WTC11 (cell line): ENCODE measurements at regions not wholly inside any gene's neighbourhood (a gene's known extent, or its start where the extent isn't known, plus 50 kb on each side); places are given as distances from the start of the nearest gene placed in this dataset.

Experiments used
- ATAC-seq: fragments of 200-7000 bp; cut with Tn5 transposase; 2 replicates; pipeline ENCODE4 v1.10.0; 2021; ENCODE audit warnings: mild to moderate bottlenecking, moderate library complexity
- CTCF ChIA-PET: fragments of 300-600 bp; sonication (Branson Sonifier 250); formaldehyde crosslinking; loops from one replicate; lab custom pipeline; 2021; ENCODE audit warnings: antibody characterized with exemption; lab: Charles Lee
- POLR2A ChIA-PET: fragments of 350-600 bp; sonication (Branson Sonifier 250); formaldehyde crosslinking; loops from one replicate; lab custom pipeline; 2021; ENCODE audit warnings: antibody characterized with exemption; lab: Charles Lee
- DNase-seq: peaks from one replicate; pipeline ENCODE4 v3.0.0; 2021; ENCODE audit warnings: low spot score
- H3K27ac Mint-ChIP-seq: 2 replicates; pipeline ENCODE4 v1.8.0; 2021; ENCODE audit warnings: mixed read lengths
- H3K27me3 Mint-ChIP-seq: 2 replicates; pipeline ENCODE4 v1.8.0; 2021; ENCODE audit warnings: low read depth, mild to moderate bottlenecking, moderate library complexity, mixed read lengths
- H3K36me3 Mint-ChIP-seq: 2 replicates; pipeline ENCODE4 v1.8.0; 2021; ENCODE audit warnings: mixed read lengths
- H3K4me1 Mint-ChIP-seq: 2 replicates; pipeline ENCODE4 v1.8.0; 2022; ENCODE audit warnings: mixed read lengths
- H3K4me3 Mint-ChIP-seq: 2 replicates; pipeline ENCODE4 v1.8.0; 2021; ENCODE audit warnings: mild to moderate bottlenecking, moderate library complexity, mixed read lengths
- H3K9me3 Mint-ChIP-seq: 2 replicates; pipeline ENCODE4 v1.8.0; 2021; ENCODE audit warnings: mixed read lengths
- AFF4 ChIP-seq: sonication (generic); formaldehyde crosslinking; IDR thresholded peaks from 2 replicates; pipeline ENCODE4 v1.8.1; 2023; ENCODE audit warnings: mild to moderate bottlenecking, missing genetic modification reagents, borderline replicate concordance
- ATF6 ChIP-seq: sonication (generic); formaldehyde crosslinking; IDR thresholded peaks from 2 replicates; pipeline ENCODE4 v1.8.1; 2023; ENCODE audit warnings: mild to moderate bottlenecking, missing genetic modification reagents
- FOXK1 ChIP-seq: sonication (generic); formaldehyde crosslinking; IDR thresholded peaks from 2 replicates; pipeline ENCODE4 v1.8.0; 2022; ENCODE audit warnings: mild to moderate bottlenecking, moderate library complexity, missing genetic modification reagents
- GTF2I ChIP-seq: fragments of 250-450 bp; sonication (Bioruptor Pico); conservative IDR thresholded peaks from 2 replicates; pipeline ENCODE4 v1.4.0; 2021; ENCODE audit warnings: mild to moderate bottlenecking
- SMAD3 ChIP-seq: sonication (generic); formaldehyde crosslinking; IDR thresholded peaks from 2 replicates; pipeline ENCODE4 v1.8.0; 2022; ENCODE audit warnings: missing genetic modification reagents, mild to moderate bottlenecking, borderline replicate concordance
- STAT6 ChIP-seq: sonication (generic); formaldehyde crosslinking; conservative IDR thresholded peaks from 2 replicates; pipeline ENCODE4 v1.8.1; 2023; ENCODE audit warnings: mild to moderate bottlenecking, low read depth, missing genetic modification reagents, moderate library complexity
- TEAD1 ChIP-seq: sonication (generic); formaldehyde crosslinking; IDR thresholded peaks from 2 replicates; pipeline ENCODE4 v1.8.0; 2022; ENCODE audit warnings: mild to moderate bottlenecking, missing genetic modification reagents
- USF1 ChIP-seq: sonication (generic); formaldehyde crosslinking; IDR thresholded peaks from 2 replicates; pipeline ENCODE4 v1.8.0; 2022; ENCODE audit warnings: mild to moderate bottlenecking, missing genetic modification reagents
- ZNF416 ChIP-seq: fragments of 250-450 bp; sonication (Bioruptor Pico); IDR thresholded peaks from 2 replicates; pipeline ENCODE4 v1.9.0; 2021; ENCODE audit warnings: mild to moderate bottlenecking, inconsistent platforms
- ZNF423 ChIP-seq: fragments of 250-450 bp; sonication (Bioruptor Pico); IDR thresholded peaks from 2 replicates; pipeline ENCODE4 v2.1.2; 2022; ENCODE audit warnings: mild to moderate bottlenecking, moderate library complexity
- ZNF671 ChIP-seq: fragments of 250-450 bp; sonication (Bioruptor Pico); IDR thresholded peaks from 2 replicates; pipeline ENCODE4 v1.8.0; 2021; ENCODE audit warnings: mild to moderate bottlenecking
- TF ChIP-seq, protein P1 (sequence below): fragments of 250-450 bp; sonication (Bioruptor Pico); IDR thresholded peaks from 2 replicates; pipeline ENCODE4 v2.1.2; 2022; ENCODE audit warnings: mild to moderate bottlenecking, moderate library complexity
- TF ChIP-seq, protein P2 (sequence below): fragments of 250-450 bp; sonication (Bioruptor Pico); IDR thresholded peaks from 2 replicates; pipeline ENCODE4 v1.9.0; 2021; ENCODE audit warnings: mild to moderate bottlenecking, borderline replicate concordance

DNA sequence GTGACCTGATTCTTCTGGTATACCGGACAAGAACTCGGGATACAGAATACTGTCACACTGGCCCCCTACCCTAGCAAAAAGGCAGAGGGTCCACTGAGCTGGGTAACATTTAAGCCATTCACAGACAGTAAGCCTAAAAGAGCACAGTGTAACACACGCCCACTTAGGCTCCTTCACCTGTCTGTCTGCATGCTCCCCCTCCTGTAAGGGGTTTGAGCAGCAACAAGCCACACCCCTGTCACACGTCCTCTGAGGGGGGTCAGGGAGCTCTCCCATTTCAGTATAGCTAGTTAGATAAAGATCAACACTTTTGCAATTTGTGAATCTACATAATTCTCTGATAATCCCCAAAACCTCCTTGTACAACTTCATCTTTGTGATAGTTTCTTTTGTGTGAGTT lies 586.3 kb upstream of the LMCD1 start:
- Mint-ChIP-seq H3K27me3 (no peaks in the 10 kb centered on the region; the same call in 1 of the 2 replicates), H3K27ac (no peak overlapping the region), H3K9me3 (peaks cover 6% of the 10 kb centered on the region; the same call in 1 of the 2 replicates), H3K36me3 (no peaks in the 10 kb centered on the region), H3K4me3 (no peak overlapping the region), H3K4me1 (peaks cover 48% of the 10 kb centered on the region)
- TF ChIP-seq ZNF423 (CRISPR knock-in tag) = no peak
- CTCF ChIA-PET = interaction anchor here (1.4 kb wide), 1 partner anchor 12 kb away, joined by 3 read pairs; no protein-coding TSS in a partner anchor
- peak; percentile 16 for DNase-seq
- POLR2A ChIA-PET = interaction anchor here (0.5 kb wide), 1 partner anchor 22 kb away, joined by 4 read pairs; no protein-coding TSS in a partner anchor
- peak; percentile 89 for ATAC-seq

GRCh38 chr3:7917443-7918151 lies 584.0 kb upstream of the LMCD1 start:
- DNase-seq (no peak), ATAC-seq (no peak)
- H3K27me3 Mint-ChIP-seq = no peaks in the 10 kb centered on the region; the same call in 1 of the 2 replicates
- no peaks in the 10 kb centered on the region for H3K9me3 Mint-ChIP-seq
- CTCF ChIA-PET = no interaction called here
- no peak overlapping the region for H3K27ac Mint-ChIP-seq
- no peaks in the 10 kb centered on the region for H3K36me3 Mint-ChIP-seq
- no peak overlapping the region for H3K4me3 Mint-ChIP-seq
- TF ChIP-seq SMAD3 (CRISPR knock-in tag) = no peak
- TF ChIP-seq TEAD1 (CRISPR knock-in tag) = no peak
- no peak for TF ChIP-seq USF1 (CRISPR knock-in tag)
- no peak for TF ChIP-seq ZNF671 (CRISPR knock-in tag)
- TF ChIP-seq FOXK1 = no peak
- TF ChIP-seq ATF6 (CRISPR knock-in tag) = no peak
- no peak for TF ChIP-seq ZNF416
- POLR2A ChIA-PET = no interaction called here
- peaks cover 37% of the 10 kb centered on the region for H3K4me1 Mint-ChIP-seq

GRCh38 chr3:7920211-7920610 lies 581.4 kb upstream of the LMCD1 start:
- ChIA-PET POLR2A (no interaction called here), CTCF (no interaction called here)
- Mint-ChIP-seq H3K36me3 (no peaks in the 10 kb centered on the region), H3K27ac (no peak overlapping the region), H3K4me1 (peaks cover 17% of the 10 kb centered on the region), H3K9me3 (no peaks in the 10 kb centered on the region), H3K27me3 (no peaks in the 10 kb centered on the region), H3K4me3 (no peak overlapping the region)
- ATAC-seq (no peak), DNase-seq (no peak)
- no peak for TF ChIP-seq STAT6 (CRISPR knock-in tag)
- no peak for TF ChIP-seq GTF2I
- TF ChIP-seq, protein P1, sequence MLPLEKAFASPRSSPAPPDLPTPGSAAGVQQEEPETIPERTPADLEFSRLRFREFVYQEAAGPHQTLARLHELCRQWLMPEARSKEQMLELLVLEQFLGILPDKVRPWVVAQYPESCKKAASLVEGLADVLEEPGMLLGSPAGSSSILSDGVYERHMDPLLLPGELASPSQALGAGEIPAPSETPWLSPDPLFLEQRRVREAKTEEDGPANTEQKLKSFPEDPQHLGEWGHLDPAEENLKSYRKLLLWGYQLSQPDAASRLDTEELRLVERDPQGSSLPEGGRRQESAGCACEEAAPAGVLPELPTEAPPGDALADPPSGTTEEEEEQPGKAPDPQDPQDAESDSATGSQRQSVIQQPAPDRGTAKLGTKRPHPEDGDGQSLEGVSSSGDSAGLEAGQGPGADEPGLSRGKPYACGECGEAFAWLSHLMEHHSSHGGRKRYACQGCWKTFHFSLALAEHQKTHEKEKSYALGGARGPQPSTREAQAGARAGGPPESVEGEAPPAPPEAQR (CRISPR knock-in tag) = no peak
- no peak for TF ChIP-seq ZNF423 (CRISPR knock-in tag)
- no peak for TF ChIP-seq AFF4 (CRISPR knock-in tag)
- TF ChIP-seq, protein P2, sequence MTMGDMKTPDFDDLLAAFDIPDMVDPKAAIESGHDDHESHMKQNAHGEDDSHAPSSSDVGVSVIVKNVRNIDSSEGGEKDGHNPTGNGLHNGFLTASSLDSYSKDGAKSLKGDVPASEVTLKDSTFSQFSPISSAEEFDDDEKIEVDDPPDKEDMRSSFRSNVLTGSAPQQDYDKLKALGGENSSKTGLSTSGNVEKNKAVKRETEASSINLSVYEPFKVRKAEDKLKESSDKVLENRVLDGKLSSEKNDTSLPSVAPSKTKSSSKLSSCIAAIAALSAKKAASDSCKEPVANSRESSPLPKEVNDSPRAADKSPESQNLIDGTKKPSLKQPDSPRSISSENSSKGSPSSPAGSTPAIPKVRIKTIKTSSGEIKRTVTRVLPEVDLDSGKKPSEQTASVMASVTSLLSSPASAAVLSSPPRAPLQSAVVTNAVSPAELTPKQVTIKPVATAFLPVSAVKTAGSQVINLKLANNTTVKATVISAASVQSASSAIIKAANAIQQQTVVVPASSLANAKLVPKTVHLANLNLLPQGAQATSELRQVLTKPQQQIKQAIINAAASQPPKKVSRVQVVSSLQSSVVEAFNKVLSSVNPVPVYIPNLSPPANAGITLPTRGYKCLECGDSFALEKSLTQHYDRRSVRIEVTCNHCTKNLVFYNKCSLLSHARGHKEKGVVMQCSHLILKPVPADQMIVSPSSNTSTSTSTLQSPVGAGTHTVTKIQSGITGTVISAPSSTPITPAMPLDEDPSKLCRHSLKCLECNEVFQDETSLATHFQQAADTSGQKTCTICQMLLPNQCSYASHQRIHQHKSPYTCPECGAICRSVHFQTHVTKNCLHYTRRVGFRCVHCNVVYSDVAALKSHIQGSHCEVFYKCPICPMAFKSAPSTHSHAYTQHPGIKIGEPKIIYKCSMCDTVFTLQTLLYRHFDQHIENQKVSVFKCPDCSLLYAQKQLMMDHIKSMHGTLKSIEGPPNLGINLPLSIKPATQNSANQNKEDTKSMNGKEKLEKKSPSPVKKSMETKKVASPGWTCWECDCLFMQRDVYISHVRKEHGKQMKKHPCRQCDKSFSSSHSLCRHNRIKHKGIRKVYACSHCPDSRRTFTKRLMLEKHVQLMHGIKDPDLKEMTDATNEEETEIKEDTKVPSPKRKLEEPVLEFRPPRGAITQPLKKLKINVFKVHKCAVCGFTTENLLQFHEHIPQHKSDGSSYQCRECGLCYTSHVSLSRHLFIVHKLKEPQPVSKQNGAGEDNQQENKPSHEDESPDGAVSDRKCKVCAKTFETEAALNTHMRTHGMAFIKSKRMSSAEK (CRISPR knock-in tag) = no peak
